GM21390 (cell line): ENCODE measurements at regions not wholly inside any gene's neighbourhood (a gene's known extent, or its start where the extent isn't known, plus 50 kb on each side); places are given as distances from the start of the nearest gene placed in this dataset.

Source experiments
- ATAC-seq: cut with Tn5 transposase; IDR thresholded peaks from one replicate; pipeline ENCODE4 v1.9.1; 2021; ENCODE audit not compliant: unreplicated experiment

- no peak for ATAC-seq
Measured at GRCh38 chr4:173713026-173713425, 183.0 kb upstream of the HAND2 start.

DNA sequence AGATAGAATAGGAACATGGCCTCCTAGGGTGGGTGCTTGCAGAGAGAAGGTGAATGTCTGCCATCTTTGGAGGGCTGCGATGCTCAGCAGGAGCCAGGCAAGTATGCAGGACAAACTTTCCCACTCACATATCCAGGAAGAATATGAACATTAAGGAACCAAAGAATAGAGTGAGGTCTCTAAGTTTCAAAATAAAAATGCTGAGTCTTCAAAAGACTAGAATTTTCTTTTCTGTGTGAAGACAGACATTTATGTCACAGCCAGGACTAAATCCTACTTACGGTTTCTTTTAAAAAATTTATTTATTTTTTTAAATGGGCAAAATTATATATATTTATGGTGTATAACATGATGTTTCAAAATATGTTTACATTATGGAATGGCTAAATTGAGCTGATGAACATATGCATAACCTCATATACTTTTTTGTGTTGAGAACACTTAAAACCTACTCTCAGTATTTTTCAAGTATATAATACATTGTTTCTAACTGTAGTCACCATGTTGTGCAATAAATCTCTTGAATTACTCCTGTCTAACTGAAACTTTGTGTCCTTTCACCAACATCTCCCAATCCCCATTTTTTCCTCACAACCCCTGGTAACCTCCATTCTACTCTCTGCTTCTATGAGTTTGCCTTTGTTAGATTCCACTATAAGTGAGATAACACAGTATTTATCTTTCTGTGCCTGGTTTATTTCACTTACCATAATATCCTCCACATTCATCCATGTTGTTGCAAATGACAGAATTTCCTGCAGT lies 177.8 kb upstream of the HAND2 start:
- no peak for ATAC-seq

DNA sequence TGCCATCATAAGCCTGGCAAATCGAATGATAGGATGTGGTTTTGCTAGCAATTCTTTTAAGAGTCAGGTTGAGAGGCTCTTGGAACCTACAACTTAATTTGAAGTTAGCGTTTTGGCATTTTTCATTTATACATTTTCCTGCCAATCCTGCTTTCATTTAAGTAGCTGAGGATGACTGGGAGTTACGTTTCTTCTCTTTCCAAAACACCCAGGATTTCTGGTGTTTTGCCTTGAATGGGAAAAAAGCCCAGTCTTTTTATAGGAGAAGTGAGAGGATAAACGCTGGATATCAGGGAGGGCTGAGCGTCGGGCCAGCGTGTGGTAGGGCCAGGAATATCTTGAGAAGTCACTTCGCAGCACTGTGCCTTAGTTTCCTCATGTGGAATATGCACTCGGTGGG lies 174.2 kb upstream of the HAND2 start:
- ATAC-seq: no peak

DNA sequence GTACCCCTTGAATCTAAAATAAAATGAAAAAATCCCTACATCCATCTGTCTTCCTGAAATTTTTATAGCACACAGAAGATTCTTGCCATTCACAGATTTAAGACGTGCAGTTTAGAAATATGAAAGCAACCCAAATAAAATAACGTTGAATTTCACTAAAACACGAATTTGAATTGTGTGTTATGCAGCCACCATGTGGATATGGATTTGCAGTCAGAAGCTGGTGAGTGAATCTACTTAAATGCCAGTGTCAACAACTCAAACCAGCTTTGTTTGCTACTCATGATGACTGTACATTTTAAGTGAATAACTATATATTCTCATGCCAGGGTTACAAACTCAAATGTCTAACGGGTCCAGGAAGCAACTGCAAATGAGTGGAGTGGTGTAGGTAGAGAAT lies 173.0 kb upstream of the HAND2 start:
- no peak for ATAC-seq

DNA sequence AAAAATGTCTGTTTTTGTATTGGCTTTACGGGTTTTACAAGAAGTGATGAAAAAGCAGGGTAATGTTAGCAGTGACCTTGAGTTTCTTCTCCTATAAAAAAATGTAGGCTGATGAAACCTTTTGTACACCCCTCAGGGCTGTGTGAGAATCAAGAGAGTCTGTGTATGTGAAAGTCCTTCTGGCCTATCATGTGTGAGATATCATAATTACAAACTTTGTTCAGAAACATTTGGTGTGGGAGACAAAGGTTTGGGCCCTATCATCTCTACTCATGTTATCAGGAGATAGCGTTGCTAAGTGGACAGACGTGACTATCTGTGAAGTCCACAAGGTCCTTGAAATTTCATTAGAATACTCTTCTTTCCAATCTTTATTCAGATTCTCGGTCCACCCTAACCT lies 170.6 kb upstream of the HAND2 start:
- ATAC-seq: no peak

- no peak for ATAC-seq
Measured at GRCh38 chr4:173699841-173700475, 169.9 kb upstream of the HAND2 start.

GRCh38 chr4:173698557-173699262 lies 168.7 kb upstream of the HAND2 start:
- no peak for ATAC-seq

- no peak for ATAC-seq
Measured at GRCh38 chr4:173697840-173698239, 167.8 kb upstream of the HAND2 start.

DNA sequence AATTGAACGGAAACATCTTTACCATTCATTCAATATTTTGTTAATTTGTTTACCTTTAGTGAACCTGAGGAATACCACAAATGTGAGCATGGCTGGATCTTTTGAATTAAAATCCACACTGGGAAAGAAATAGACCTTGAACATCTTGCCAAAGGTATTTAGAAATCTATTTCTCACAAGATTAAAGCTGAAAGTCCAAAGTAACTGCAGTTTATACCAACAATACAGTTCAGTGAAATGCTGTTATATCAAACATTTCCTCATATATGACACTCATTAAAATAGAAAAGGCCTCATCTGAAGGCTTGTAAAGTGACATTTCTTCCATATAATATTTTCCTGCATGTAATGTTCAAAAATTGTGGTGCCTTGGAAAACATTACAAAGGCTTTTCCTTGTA lies 166.5 kb upstream of the HAND2 start:
- no peak for ATAC-seq

- ATAC-seq: no peak
Measured at GRCh38 chr4:173696011-173696410, 166.0 kb upstream of the HAND2 start.

DNA sequence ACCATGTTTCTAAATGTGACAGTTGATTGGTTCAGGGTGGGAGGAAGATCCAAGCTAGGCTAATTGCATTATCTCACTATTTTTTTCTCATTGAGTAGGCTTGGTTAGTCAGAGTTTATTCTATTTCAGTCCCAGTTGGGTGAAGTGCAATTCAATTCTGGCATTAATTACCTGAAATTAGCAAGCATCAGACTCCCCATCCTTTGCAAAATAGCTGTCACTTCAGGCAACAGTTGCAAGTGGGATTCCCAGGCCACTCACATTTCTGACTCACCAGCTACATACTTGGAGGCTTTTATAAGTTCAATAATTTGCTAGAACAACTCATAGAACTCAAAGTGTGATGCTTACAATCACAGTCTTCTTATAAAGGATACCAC lies 155.8 kb upstream of the HAND2 start:
- ATAC-seq: no peak

- ATAC-seq: no peak
Measured at GRCh38 chr4:173685165-173685830, 155.3 kb upstream of the HAND2 start.

- no peak for ATAC-seq
Measured at GRCh38 chr4:173684223-173684622, 154.2 kb upstream of the HAND2 start.

- no peak for ATAC-seq
Measured at GRCh38 chr4:173682609-173683008, 152.6 kb upstream of the HAND2 start.

DNA sequence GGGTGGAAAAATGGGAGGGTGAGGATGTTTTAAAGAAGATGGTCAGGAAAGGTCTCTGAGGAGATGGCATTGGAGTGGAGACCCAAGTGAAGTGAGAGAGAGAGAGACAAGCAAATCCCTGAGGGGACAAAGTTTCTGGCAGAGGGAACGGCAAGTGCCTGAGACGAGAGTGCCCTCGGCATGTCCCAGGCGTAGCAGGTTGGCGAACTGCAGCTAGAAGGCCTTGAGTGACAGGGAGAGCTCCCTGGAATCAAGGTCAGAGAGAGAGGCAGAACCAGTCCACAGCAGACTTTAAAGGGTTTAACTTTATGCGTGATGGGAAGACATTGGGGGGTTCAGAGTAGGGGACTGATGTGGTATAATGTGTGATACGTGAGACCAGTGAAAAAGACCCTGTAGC lies 150.2 kb upstream of the HAND2 start:
- ATAC-seq: no peak

- ATAC-seq: no peak
Measured at GRCh38 chr4:173675446-173675845, 145.4 kb upstream of the HAND2 start.

DNA sequence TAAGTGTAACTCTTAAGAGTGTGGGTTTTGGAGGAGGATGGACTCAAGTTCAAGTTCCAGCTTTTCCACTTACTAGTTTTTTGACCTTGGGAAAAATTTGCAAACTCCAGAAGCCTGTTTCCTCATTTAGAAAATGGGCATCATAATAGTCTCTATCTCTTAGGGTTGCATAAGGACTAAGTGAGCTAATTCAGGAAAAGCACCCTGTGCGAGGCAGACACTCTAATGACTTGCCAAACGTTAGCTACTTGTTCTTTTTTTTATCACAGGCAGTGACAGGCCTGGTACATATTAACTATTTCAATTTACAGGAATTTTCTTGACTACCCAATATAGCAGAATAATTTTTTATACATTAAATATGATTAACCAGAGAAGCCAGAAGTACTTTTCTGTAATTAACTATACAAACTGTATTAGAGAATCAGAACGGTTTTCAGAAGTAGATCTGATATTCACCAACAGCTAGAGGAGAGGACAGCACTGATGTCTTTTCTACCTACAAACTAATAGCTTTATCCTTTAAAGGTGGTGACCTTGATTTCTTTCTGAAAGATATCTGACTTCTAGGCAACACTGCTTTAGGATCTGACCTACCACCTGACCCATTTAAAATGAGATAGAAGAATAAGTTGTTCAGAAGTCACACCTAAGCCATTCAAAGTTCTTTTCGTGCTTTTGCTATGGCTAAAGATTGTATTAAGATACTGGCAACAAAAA lies 139.6 kb upstream of the HAND2 start:
- ATAC-seq: no peak

GRCh38 chr4:173661001-173661400 lies 131.0 kb upstream of the HAND2 start:
- no peak for ATAC-seq

DNA sequence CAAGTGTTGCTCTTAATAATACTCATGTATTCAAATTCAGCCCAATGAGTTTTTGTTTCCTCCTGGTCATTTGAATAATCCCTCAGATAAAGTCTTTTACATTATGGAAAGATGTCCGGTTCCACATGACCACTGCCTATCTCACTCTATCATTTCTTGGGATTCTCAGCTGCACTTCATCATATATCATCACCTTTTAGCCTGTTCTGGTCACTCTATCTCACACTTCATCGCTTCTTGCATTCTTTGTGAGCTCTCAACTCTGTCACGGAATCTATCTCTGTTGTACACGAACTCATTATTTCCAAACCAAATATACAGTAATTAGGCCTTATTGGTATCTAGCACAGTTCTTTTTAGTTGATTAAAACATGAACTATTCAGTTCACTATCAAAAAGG lies 126.9 kb upstream of the HAND2 start:
- ATAC-seq: no peak

DNA sequence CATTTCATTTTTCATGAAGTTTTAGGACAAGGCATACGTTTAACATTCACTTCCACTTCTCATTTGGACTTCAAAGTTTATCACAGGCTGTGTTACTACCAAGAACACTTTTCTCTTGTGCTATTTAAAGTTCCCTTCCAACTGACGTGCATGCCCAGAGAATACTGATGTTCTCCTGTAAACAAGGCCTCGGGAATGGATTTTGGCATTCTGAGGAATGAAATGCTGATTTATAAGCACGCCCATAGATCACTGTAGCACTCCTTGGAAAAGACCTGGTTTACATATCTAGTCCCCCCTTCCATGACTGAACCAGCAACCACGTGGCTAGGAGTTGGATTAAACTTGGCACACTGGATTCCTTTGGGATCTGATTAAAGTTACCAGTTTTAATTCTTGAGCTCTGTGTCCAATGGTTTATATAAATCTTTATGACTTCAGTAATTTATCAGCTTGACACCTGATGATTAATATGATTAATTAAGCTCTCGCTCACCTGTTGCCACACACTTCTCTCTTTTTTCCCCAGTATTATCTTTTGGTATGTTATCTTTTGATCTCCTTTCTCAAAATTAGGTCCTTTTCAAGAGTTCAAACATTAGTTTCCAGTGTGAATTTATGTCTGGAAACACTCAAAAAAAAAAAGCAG lies 122.4 kb upstream of the HAND2 start:
- ATAC-seq: no peak
